ENCODE measurements at regions not wholly inside any gene's neighbourhood (a gene's known extent, or its start where the extent isn't known, plus 50 kb on each side); places are given as distances from the start of the nearest gene placed in this dataset.
A peak's percentile ranks its signal among the peaks of the same experiment; 100 is the strongest.

DNA sequence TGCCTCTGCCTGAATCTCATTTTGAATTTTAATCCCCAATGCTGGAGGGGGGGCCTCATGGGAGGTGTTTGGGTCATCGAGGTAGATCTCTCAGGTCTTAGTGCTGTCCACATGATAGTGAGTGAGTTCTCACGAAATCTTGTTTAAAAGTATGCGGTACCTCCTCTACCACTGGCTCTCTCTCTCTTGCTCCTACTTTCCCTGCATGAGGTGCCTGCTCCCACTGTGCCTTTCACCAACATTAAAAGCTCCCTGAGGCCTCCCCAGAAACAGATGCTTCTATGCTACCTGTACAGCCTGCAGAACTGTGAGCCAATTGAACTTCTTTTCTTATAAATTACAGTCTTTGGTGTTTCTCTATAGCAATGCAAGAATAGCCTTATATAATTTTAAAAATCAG is 560.7 kb upstream of the CPEB2 start:
- Histone ChIP-seq H3K4me3 (no peak overlapping the region), H4K20me1 (replicated peaks; ENCODE audit: insufficient read depth) (no peaks in the 10 kb centered on the region), H3K79me2 (replicated peaks; ENCODE audit: insufficient read depth) (no peaks in the 10 kb centered on the region), H3K27me3 (ENCODE audit: insufficient read depth) (no peaks in the 10 kb centered on the region), H3K4me2 (no peak overlapping the region), H3K9me2 (ENCODE audit: insufficient read depth) (peaks cover 15% of the 10 kb centered on the region; the same call in 1 of the 2 replicates), H3F3A (replicated peaks; ENCODE audit: low read depth) (no peaks in the 10 kb centered on the region), H3K36me3 (ENCODE audit: insufficient read depth) (no peaks in the 10 kb centered on the region), H2AFZ (0 out of 2 replicates have a peak overlapping the region, but pooled peaks have one; percentile 7), H3K27ac (ENCODE audit: low read depth) (no peak overlapping the region), H3K4me1 (ENCODE audit: insufficient read depth) (peaks cover 7% of the 10 kb centered on the region)
- H3K36me3 Mint-ChIP-seq (ENCODE audit: low read depth), result peaks cover 8% of the 10 kb centered on the region; the same call in 2 of the 3 replicates
- H3K27me3 Mint-ChIP-seq (ENCODE audit: insufficient read depth, low read depth, poor library complexity), result peaks cover 5% of the 10 kb centered on the region
- TF ChIP-seq STAT1 (IDR thresholded peaks at IDR 0.05; ENCODE audit: unreplicated experiment) (no peak), JUNB (IDR thresholded peaks at IDR 0.05; ENCODE audit: unreplicated experiment) (no peak), EZH2 (IDR thresholded peaks at IDR 0.05; ENCODE audit: low read depth, unreplicated experiment) (no peak), NANOG (IDR thresholded peaks at IDR 0.05; ENCODE audit: borderline replicate concordance) (no peak), EZH2phosphoT487 (IDR thresholded peaks at IDR 0.05; ENCODE audit: unreplicated experiment) (no peak), CREB1 (CRISPR knock-in tag; IDR thresholded peaks at IDR 0.05; ENCODE audit: low read depth) (no peak), POLR2AphosphoS5 (IDR thresholded peaks at IDR 0.05; ENCODE audit: low read depth) (no peak), ZNF331 (CRISPR knock-in tag; IDR thresholded peaks at IDR 0.05; ENCODE audit: low read depth) (no peak), ZNF114 (CRISPR knock-in tag; IDR thresholded peaks at IDR 0.05) (no peak)
- TF ChIP-seq, protein P1, sequence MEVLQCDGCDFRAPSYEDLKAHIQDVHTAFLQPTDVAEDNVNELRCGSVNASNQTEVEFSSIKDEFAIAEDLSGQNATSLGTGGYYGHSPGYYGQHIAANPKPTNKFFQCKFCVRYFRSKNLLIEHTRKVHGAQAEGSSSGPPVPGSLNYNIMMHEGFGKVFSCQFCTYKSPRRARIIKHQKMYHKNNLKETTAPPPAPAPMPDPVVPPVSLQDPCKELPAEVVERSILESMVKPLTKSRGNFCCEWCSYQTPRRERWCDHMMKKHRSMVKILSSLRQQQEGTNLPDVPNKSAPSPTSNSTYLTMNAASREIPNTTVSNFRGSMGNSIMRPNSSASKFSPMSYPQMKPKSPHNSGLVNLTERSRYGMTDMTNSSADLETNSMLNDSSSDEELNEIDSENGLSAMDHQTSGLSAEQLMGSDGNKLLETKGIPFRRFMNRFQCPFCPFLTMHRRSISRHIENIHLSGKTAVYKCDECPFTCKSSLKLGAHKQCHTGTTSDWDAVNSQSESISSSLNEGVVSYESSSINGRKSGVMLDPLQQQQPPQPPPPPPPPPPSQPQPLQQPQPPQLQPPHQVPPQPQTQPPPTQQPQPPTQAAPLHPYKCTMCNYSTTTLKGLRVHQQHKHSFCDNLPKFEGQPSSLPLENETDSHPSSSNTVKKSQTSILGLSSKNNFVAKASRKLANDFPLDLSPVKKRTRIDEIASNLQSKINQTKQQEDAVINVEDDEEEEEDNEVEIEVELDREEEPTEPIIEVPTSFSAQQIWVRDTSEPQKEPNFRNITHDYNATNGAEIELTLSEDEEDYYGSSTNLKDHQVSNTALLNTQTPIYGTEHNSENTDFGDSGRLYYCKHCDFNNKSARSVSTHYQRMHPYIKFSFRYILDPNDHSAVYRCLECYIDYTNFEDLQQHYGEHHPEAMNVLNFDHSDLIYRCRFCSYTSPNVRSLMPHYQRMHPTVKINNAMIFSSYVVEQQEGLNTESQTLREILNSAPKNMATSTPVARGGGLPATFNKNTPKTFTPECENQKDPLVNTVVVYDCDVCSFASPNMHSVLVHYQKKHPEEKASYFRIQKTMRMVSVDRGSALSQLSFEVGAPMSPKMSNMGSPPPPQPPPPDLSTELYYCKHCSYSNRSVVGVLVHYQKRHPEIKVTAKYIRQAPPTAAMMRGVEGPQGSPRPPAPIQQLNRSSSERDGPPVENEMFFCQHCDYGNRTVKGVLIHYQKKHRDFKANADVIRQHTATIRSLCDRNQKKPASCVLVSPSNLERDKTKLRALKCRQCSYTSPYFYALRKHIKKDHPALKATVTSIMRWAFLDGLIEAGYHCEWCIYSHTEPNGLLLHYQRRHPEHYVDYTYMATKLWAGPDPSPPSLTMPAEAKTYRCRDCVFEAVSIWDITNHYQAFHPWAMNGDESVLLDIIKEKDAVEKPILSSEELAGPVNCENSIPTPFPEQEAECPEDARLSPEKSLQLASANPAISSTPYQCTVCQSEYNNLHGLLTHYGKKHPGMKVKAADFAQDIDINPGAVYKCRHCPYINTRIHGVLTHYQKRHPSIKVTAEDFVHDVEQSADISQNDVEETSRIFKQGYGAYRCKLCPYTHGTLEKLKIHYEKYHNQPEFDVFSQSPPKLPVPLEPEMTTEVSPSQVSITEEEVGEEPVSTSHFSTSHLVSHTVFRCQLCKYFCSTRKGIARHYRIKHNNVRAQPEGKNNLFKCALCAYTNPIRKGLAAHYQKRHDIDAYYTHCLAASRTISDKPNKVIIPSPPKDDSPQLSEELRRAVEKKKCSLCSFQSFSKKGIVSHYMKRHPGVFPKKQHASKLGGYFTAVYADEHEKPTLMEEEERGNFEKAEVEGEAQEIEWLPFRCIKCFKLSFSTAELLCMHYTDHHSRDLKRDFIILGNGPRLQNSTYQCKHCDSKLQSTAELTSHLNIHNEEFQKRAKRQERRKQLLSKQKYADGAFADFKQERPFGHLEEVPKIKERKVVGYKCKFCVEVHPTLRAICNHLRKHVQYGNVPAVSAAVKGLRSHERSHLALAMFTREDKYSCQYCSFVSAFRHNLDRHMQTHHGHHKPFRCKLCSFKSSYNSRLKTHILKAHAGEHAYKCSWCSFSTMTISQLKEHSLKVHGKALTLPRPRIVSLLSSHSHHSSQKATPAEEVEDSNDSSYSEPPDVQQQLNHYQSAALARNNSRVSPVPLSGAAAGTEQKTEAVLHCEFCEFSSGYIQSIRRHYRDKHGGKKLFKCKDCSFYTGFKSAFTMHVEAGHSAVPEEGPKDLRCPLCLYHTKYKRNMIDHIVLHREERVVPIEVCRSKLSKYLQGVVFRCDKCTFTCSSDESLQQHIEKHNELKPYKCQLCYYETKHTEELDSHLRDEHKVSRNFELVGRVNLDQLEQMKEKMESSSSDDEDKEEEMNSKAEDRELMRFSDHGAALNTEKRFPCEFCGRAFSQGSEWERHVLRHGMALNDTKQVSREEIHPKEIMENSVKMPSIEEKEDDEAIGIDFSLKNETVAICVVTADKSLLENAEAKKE (CRISPR knock-in tag; IDR thresholded peaks at IDR 0.05), result no peak
- TF ChIP-seq, protein P2, sequence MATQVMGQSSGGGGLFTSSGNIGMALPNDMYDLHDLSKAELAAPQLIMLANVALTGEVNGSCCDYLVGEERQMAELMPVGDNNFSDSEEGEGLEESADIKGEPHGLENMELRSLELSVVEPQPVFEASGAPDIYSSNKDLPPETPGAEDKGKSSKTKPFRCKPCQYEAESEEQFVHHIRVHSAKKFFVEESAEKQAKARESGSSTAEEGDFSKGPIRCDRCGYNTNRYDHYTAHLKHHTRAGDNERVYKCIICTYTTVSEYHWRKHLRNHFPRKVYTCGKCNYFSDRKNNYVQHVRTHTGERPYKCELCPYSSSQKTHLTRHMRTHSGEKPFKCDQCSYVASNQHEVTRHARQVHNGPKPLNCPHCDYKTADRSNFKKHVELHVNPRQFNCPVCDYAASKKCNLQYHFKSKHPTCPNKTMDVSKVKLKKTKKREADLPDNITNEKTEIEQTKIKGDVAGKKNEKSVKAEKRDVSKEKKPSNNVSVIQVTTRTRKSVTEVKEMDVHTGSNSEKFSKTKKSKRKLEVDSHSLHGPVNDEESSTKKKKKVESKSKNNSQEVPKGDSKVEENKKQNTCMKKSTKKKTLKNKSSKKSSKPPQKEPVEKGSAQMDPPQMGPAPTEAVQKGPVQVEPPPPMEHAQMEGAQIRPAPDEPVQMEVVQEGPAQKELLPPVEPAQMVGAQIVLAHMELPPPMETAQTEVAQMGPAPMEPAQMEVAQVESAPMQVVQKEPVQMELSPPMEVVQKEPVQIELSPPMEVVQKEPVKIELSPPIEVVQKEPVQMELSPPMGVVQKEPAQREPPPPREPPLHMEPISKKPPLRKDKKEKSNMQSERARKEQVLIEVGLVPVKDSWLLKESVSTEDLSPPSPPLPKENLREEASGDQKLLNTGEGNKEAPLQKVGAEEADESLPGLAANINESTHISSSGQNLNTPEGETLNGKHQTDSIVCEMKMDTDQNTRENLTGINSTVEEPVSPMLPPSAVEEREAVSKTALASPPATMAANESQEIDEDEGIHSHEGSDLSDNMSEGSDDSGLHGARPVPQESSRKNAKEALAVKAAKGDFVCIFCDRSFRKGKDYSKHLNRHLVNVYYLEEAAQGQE (IDR thresholded peaks at IDR 0.05; ENCODE audit: unreplicated experiment), result no peak
- TF ChIP-seq, protein P3, sequence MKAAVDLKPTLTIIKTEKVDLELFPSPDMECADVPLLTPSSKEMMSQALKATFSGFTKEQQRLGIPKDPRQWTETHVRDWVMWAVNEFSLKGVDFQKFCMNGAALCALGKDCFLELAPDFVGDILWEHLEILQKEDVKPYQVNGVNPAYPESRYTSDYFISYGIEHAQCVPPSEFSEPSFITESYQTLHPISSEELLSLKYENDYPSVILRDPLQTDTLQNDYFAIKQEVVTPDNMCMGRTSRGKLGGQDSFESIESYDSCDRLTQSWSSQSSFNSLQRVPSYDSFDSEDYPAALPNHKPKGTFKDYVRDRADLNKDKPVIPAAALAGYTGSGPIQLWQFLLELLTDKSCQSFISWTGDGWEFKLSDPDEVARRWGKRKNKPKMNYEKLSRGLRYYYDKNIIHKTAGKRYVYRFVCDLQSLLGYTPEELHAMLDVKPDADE (IDR thresholded peaks at IDR 0.05), result no peak
- TF ChIP-seq, protein P4, sequence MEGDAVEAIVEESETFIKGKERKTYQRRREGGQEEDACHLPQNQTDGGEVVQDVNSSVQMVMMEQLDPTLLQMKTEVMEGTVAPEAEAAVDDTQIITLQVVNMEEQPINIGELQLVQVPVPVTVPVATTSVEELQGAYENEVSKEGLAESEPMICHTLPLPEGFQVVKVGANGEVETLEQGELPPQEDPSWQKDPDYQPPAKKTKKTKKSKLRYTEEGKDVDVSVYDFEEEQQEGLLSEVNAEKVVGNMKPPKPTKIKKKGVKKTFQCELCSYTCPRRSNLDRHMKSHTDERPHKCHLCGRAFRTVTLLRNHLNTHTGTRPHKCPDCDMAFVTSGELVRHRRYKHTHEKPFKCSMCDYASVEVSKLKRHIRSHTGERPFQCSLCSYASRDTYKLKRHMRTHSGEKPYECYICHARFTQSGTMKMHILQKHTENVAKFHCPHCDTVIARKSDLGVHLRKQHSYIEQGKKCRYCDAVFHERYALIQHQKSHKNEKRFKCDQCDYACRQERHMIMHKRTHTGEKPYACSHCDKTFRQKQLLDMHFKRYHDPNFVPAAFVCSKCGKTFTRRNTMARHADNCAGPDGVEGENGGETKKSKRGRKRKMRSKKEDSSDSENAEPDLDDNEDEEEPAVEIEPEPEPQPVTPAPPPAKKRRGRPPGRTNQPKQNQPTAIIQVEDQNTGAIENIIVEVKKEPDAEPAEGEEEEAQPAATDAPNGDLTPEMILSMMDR (conservative IDR thresholded peaks at IDR 0.05; ENCODE audit: low read depth in 2 of 2), result no peak
- no peak overlapping the region for H3K27ac Mint-ChIP-seq
- DNase-seq (ENCODE audit: low spot score) (no peak), ATAC-seq (peak; percentile 74)
- H3K4me1 Mint-ChIP-seq, result peaks cover 29% of the 10 kb centered on the region
- H3K9me3 Mint-ChIP-seq, result peaks cover 9% of the 10 kb centered on the region; the same call in 2 of the 3 replicates
- H3K4me3 Mint-ChIP-seq, result no peak overlapping the region

All from GM23338 (cell line).